Left cardiac atrium (tissue), 4 donors: ENCODE measurements at regions not wholly inside any gene's neighbourhood (a gene's known extent, or its start where the extent isn't known, plus 50 kb on each side); places are given as distances from the start of the nearest gene placed in this dataset.
"Not testable (repeated sequence)": the region's sequence is repeated elsewhere in the genome, so short reads cannot be mapped to it uniquely, and the experiment has no call there.

ENCODE experiments used
- ATAC-seq, 2 donors: fragments of 200-7000 bp; cut with Tn5 transposase; one replicate each; pipeline ENCODE4 v1.9.1; 2020; ENCODE audit warnings: mild to moderate bottlenecking in 2 of 2, moderate library complexity in 2 of 2
- DNase-seq: peaks from one replicate; pipeline ENCODE4 v3.0.0-alpha.2; 2020
- intact Hi-C, 2 donors: fragments of 100-400 bp; cut with DNase I; formaldehyde crosslinking; loops; one replicate each; pipeline versions ENCODE4 v1.14.1 to v1.15.1; 2022 to 2023
- donor health status: DM: no; HTN: yes; CAD: no.
- donor health status: DM: no; HTN: yes; CAD: no; lungs with severe emphysema.
- donor health status: DM: yes; HTN: yes; CAD: no.
- donor health status: Dilated cardiomyopathy.

DNA sequence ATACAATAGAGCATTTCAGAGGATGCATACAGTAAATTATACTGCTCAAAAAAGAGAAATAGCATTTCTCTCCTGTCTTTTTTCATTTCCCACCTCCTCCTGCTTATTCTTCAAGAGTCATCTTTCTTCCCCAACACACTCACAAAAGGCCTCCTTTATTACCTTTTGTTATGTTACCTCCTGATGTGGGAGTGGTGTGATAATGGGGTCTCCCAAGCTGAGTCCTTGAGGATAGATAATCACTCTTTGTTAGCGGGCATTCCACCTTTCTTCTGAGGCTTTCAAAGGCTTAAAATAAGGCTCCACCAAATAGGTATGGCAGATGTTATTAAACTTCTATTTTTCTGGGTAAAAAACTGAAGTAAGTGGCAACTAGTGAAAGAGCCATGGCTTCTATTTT lies 159.8 kb downstream of the CPEB2 start:
- ATAC-seq (no peak), DNase-seq (no peak)
- intact Hi-C loops, result no loop called here

- ATAC-seq, result no peak
- intact Hi-C loops, result no loop called here
These were observed 160.4 kb downstream of the CPEB2 start for GRCh38 chr4:15162465-15163283.

GRCh38 chr4:15163284-15163645 lies 161.0 kb downstream of the CPEB2 start:
- ATAC-seq, result no peak
- DNase-seq, result no peak
- intact Hi-C loops, result no loop called here

More at GRCh38 chr4:15162465-15163283, 160.4 kb downstream of the CPEB2 start:
- no peak for DNase-seq

DNA sequence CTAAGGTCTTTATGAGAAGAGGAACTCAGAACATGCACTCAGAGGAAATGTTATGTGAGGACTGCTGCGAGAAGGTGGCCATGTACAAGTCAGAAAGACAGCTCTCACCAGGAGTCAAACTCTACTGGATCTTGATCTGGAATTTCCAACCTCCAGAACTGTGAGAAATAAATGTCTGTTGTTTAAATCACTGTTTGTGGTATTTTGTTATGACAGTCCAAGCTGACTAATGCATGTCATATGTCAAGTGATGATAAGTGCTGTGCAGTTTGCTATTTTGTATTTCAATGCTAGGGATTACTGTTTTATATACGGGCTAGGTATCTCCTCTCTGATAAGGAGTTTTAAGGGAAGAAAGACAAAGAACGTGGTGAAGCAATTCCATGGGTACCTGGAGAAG lies 162.3 kb downstream of the CPEB2 start:
- ATAC-seq (no peak), DNase-seq (no peak)
- intact Hi-C loops, result no loop called here

- no peak for DNase-seq
- ATAC-seq, result no peak
- intact Hi-C loops, result no loop called here
These were observed 165.5 kb downstream of the CPEB2 start for GRCh38 chr4:15167743-15168142.

DNA sequence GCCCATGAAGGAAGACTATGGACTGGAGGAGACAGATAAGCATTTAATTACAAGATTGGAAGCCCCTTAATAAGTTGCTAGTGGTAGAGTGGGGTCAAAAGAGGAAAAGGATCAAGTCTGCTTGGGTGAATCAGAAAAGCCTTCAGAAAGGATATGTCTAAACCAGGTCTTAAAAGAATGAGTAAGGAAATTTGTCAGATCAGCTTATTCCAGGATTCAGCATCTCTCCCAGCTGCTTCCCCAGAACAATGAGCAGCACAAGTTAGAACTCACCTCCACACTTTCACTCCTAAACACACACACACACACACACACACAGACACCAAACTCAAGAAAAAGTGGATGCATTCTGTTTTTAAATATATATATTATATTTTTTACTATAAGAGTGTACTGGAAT lies 166.5 kb downstream of the CPEB2 start:
- no peak for ATAC-seq

GRCh38 chr4:15171725-15172124 lies 169.4 kb downstream of the CPEB2 start:
- no peak for DNase-seq
- intact Hi-C loops, result no loop called here
- ATAC-seq, result no peak

More for the DNA sequence above, 166.5 kb downstream of the CPEB2 start:
- intact Hi-C loops, result no loop called here
- DNase-seq, result no peak

DNA sequence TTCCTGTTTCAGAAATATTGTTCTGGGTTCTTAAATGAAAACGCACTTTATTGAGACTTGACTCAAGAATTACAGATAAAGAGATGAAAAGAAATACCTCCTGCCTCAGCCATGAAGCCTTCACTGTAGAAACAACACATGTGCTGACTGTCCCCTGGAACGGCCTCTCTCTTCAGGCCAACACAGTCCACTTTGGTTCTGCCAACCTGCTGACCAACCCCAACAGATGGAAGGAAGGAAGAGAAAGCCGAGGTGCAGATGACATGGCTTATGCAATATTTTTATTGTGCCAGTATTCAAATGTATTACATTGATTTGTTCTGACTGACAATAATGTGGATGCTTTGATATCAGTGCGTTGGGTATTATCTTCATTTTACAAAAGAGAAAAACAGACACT lies 171.0 kb downstream of the CPEB2 start:
- intact Hi-C loops, result no loop called here
- ATAC-seq (no peak), DNase-seq (no peak)

DNA sequence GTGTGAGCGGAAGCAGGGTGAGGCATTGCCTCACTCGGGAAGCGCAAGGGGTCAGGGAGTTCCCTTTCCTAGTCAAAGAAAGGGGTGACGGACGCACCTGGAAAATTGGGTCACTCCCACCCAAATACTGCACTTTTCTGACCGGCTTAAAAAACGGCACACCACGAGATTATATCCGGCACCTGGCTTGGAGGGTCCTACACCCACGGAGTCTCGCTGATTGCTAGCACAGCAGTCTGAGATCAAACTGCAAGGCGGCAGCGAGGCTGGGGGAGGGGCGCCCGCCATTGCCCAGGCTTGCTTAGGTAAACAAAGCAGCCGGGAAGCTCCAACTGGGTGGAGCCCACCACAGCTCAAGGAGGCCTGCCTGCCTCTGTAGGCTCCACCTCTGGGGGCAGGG lies 171.9 kb downstream of the CPEB2 start:
- ATAC-seq, intact Hi-C loops, DNase-seq: not testable (repeated sequence)

DNA sequence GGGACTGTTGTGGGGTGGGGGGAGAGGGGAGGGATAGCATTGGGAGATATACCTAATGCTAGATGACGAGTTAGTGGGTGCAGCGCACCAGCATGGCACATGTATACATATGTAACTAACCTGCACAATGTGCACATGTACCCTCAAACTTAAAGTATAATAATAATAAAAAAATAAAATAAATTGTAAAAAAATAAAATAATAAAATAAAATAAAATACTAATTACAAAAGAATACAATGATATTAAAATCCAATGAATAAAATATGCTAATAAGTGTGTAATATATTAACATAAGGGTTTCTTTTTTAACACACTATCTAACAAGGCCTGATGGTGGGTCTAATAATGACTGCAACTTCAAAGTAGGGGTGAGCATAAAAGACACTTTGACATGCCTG lies 177.6 kb downstream of the CPEB2 start:
- ATAC-seq, intact Hi-C loops, DNase-seq: not testable (repeated sequence)

DNA sequence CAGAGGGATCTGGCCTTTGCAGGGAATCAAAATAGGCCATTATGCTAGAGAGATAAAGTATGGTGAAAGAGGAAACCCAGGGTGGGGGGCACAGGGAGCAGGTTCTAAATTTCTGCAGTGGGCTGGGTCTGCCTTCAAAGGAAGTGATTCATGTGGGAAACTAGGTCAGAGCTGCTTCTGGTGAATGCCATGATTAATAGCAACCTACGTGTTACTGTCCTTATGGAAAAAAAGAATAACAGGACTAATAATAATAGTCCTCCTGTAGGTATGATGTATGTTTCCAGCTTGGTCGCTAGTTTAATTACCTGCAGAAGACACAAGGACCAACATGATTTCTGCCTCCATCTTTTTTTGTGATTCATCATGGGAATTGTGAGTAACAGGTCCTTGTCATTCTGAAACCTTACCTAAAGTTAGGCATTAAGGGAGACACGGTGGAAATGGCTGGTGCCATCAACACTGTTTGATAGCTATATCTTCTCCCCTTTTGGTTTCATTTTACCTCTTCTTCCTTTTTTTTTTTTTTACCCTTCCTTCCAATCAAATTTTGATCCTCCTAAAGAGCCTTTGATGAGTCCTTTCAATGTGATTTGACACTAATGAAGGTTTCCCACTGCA lies 180.4 kb downstream of the CPEB2 start:
- ATAC-seq (peak in 1 of 2 donors; percentile 49), DNase-seq (no peak)
- intact Hi-C loops, result no loop called here

GRCh38 chr4:15186149-15186548 lies 183.9 kb downstream of the CPEB2 start:
- intact Hi-C loops, result no loop called here
- peak in 1 of 2 donors; percentile 95 for ATAC-seq
- no peak for DNase-seq

DNA sequence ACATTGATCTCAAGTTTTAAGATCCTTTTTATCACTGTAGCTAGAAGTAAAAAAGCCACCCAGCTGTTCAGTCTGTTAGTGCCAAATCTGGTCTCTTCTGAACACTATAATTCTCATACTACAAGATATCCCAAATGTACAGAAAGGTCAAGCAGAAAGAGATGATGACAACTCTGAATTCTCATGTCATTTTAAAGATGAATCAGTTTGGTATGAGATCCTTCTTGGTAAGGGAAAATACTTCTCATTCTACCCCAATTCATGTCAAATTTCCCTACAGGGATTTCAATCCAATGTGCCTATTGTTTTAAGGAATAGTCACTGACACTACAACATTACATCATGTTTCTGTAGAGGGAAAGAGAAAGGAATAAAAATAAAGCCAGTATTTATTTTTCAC lies 184.5 kb downstream of the CPEB2 start:
- no peak for DNase-seq
- intact Hi-C loops, result no loop called here
- no peak for ATAC-seq

DNA sequence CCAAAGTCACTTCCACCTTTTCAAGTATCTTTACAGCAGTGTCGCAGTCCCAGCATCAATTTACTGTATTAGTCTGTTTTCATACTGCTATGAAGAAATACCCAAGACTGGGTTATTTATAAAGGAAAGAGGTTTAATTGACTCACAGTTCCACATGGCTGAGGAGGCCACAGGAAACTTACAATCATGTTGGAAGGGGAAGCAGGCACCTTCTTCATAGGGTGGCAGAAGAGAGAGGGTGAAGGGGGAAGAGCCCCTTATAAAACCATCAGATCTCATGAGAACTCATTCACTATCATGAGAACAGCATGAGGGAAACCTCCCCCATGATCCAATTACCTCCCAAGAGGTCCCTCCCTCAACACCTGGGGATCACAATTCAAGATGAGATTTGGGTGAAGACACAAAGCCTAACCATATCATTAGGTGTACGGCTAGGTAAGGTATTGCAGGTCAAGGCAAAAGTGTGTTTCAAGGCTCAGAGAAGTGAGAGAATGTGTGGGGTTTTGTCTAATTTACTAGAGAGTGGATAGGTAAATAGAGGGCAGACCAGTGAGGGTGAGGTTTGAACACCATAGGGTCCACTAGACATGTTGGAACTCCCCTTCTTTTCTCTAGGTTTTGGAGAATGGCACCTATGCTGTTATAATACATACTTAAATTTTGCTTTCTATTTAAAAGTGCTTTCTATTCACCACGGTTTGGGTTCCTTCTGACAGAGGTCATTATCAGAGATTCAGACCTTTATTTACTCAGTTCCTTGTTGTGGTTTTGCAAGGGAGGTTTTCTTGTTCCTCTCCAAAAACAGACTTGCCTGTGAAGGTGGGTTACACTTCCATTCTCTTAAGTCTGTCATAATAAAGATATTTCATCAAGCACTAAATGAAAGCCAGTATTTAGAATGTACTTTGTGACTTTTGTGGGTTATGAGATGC lies 186.6 kb downstream of the CPEB2 start:
- no peak for DNase-seq
- intact Hi-C loops, result no loop called here
- no peak for ATAC-seq

DNA sequence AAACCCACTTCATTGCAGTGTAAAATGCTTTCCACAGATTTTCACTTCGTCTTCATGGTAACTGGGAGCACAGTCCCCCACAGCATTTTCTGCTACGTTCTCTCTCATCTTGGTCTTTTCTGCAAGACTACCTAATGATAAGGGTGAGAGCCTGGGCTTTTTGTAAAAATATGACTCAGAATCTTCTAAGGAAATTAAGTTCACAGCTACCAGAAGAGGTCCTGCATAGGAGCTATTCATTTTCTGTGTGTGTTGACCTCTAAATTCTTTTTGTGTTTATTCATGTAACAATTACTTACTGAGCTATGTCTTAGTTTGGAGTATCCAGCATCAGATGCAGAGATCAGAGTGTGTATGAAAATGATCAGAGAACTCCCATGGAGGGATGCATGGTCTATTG lies 192.2 kb downstream of the CPEB2 start:
- ATAC-seq, result no peak
- no peak for DNase-seq
- intact Hi-C loops, result no loop called here

- DNase-seq (no peak), ATAC-seq (peak; percentile 58 to 60)
- intact Hi-C loops, result no loop called here
These were observed 194.7 kb downstream of the CPEB2 start for GRCh38 chr4:15197005-15197404.

DNA sequence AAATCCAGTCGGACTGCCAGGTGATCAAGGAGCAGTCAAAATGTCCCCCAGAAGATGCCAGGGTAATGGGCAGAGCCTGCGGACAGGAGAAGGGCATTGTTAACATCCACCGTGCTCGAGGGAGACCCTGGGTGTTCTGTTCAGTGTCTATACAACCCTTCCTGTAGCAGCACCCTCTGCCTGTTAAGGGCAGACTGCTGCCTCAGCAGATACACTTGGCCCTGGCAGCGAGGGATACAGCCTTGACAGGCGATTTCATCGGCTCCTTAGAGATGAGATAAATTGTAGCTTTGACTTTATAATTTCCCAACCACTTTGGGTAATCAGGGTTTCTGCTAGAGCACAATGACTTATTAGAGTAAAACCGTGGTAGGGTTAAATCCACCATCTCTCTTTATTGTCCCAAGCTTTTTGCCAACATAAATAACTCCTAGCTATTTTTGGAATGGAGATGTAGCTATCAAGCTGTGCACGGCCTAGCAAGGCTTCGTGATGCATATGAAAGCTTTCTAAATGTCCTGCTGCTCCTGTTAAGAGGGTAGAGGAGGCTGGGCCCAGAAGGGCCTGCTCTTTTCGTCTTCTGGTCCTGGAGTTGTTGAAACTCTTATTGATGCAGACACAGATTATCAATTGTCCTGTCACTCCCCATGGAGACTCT lies 195.9 kb downstream of the CPEB2 start:
- ATAC-seq (peak; percentile 64 to 84), DNase-seq (no peak)

GRCh38 chr4:15201782-15202181 lies 199.5 kb downstream of the CPEB2 start:
- intact Hi-C loops, result no loop called here
- ATAC-seq (no peak), DNase-seq (no peak)

More for the DNA sequence above, 195.9 kb downstream of the CPEB2 start:
- intact Hi-C loops, result no loop called here

- DNase-seq (no peak), ATAC-seq (peak in 1 of 2 donors; percentile 69)
- intact Hi-C loops, result no loop called here
These were observed 200.2 kb downstream of the CPEB2 start for GRCh38 chr4:15202481-15202880.
